Occipital lobe (tissue), 1 donor: ENCODE measurements at regions not wholly inside any gene's neighbourhood (a gene's known extent, or its start where the extent isn't known, plus 50 kb on each side); places are given as distances from the start of the nearest gene placed in this dataset.
"Not testable (repeated sequence)": the region's sequence is repeated elsewhere in the genome, so short reads cannot be mapped to it uniquely, and the experiment has no call there.

Experiments used
- DNase-seq: peaks from one replicate; lab custom pipeline; 2025; lab: John Stamatoyannopoulos, UW

DNA sequence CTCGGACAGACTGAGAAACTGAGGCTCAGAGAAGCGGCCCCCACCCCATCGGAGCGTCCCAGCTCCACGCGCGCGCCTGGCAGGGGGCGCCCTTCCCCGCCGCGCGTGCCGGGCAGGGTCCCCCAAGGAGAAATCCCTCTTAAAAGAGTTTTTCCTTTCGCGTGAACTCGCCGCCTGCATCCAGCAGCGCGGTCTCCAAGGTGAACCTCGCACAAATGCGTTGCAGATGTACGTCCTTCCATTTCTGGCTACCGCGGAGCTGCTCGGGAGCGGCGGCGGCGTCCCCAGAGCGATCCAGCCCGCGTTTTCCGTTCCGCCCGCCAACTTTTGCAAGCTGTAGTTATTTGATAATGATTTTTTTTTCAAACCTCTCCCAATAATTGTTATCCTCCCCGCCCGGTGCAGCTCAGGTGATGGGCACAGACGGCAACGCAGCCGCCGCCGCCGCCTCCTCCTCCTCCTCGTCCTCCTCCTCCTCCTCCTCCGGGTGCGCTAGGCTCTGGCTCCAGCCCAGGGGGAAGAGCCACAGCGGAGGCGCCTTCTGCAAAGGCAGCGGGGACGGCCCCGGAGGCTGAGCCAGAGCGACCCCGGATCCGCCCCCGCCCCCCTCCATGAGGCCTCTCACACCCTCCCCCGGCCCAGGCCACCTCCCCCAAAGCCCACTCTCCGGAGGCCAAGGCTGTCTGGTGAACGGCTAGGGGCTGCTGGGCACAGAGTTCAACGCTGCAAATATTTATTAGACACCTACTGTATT, 74.0 kb upstream of the CUX1 start:
- DNase-seq = no peak

GRCh38 chr7:101743995-101744360, 73.4 kb upstream of the CUX1 start:
- DNase-seq = no peak

DNA sequence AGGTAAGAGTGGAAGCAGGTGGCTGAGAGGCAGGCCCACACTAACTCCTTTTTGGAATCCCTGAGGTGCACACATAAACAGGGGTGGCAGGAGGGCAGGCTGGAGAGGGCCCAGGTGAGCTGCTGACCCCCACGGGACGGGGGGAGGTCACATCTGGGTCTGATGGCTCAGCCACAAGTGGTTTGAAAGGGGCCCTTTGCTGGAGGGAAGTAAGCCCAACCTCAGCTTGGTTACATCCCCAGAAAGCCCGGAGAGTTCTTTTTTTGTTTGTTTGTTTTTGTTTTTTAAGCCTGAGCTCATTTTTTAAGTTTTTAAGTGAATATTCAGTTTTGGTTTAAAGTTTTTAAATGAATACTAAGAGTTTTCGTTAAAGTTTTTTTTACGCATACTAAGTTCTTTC, 72.8 kb upstream of the CUX1 start:
- no peak for DNase-seq

DNA sequence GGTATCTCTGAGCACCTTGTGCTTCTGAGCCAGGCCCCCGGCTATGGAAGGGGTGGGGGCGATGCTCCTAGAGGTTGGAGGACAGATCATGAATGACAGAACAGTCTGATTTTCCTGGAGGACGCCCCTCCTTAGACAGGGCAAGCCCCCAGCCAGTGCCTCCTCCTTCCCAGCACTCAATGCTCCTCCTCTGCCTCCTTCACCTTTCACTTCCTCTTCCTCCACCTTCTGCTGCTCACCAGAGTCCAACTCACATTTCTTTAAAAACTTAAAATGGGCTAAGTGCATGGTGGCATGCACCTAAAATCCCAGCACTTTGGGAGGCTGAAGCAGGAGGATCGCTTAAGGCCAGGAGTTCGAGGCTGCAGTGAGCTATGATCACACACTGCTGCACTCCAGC, 71.1 kb upstream of the CUX1 start:
- DNase-seq = no peak

DNA sequence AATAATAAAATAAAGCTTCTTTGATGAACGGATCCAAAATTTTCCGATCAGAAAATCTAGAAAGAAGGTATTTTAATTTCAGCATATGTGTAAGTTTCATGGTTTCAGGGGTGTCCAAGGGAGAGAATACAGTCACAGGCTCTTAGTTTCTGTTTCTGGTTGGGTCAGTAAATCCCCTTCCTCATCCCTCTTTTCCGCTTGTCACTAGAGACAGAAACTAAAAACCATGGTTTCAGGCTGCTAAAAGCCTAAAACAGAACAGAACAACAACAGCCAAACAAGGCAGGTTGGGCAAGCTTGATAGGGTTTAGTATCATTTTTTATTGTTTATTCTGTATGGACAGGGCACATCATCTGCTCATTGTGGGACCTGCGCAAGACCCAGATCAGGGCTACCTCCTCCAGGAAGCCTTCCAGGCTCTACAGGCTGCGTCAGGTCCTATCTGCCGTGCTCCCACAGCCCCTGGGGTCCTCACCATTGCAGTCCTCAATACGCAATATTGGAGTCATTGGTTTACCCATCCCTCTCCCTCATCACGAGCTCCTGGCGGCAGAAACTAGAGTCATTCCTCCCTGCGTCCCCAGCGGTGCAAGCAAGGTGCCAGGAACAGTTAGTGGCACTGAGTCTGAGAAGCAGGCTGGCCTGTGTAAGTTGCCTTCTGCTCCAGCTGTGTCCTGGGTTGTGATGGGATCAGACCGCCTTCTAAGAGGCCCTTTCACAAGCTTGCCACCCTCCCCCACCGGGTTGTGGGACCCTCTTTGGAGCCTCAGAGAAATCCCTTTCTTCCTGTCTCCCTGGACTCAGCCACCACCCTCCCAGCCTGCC, 70.2 kb upstream of the CUX1 start:
- DNase-seq = no peak

- DNase-seq = no peak
Measured at GRCh38 chr7:101747879-101748345, 69.5 kb upstream of the CUX1 start.

DNA sequence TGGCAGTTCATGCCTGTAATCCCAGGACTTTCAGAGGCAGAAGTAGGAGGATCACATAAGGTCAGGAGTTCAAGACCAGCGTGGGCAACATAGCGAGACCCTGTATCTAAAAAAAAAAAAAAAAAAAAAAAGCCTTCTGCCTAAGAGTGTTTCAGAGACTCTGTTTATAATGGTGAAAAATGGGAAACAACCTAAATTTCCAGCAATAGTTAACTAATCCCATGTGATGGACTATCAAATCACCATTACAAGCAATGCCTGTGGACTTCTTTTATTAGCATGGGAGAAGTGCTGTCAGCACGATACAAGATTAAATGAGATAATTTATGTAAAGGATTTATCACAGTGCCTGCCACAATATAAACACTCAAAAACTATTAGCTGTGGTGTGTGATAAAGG, 67.5 kb upstream of the CUX1 start:
- no peak for DNase-seq

DNA sequence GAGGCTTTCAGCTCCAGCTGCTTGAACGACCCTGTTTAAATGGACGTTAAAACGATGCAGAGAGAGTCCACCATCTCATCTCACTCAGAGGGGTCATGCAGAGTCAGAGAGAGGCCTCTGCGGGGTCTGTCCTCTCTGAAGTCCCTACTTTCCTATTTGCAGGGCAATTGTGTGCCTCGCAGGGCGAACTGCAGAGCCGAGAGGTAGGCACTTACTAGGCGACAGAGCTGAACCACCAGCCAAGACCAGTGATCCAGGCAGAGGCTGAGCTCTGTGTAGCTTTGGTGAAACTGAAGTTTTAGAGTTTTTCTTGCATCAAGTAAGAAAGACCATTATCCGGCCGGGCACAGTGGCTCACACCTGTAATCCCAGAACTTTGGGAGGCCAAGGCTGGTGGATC, 64.1 kb upstream of the CUX1 start:
- DNase-seq = no peak

DNA sequence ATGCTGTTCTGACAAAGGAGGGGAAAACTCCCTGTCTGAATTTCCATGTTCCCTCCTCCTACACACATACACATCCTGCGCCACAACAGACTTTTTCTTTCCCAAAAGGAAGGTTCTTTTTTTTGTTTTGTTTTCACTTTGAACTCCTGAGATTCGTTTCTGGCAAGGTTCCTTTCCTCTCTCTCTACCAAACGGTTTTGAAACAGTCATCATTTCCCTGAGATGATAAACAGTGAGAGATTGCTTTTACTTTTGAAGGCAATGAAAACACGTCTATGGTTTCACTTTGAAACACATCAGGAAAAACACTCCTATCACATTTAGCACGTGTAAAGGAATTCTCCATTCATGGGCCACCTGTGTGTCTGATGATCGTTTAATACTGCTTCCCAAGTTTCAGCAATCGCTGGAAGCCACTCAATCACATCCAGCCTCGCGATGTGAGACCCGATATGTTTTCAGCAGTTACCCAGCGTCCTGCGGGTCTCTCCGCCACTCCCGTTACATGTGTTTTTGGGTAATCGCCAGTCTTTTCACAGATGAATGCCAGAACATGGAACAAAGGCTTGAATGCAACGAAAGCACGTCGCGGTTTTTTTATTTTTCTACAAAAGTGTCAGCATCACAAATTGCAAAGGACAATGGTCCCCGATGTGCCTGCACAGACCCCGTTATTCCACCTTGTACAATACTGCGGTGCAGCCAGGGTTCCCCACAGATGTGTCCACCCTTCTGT, 62.8 kb upstream of the CUX1 start:
- no peak for DNase-seq

DNA sequence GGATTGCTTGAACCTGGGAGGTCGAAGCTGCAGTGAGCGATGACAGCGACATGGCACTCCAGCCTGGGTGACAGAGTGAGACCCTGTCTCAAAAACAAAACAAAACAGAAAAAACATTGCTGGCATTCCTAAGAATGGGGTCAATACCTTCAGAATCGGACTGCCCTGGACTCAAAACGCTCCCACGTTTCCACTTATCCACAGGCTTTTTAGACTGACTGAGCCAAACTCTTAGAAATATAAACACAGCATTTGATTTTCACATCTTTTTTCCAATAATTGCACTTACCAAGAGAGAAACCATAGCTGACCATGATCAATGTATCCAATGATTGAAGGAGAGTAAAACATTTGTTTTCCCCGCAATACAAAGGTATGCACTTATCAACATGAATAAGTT, 59.5 kb upstream of the CUX1 start:
- no peak for DNase-seq

GRCh38 chr7:101758519-101758918, 58.9 kb upstream of the CUX1 start:
- DNase-seq = not testable (repeated sequence)

DNA sequence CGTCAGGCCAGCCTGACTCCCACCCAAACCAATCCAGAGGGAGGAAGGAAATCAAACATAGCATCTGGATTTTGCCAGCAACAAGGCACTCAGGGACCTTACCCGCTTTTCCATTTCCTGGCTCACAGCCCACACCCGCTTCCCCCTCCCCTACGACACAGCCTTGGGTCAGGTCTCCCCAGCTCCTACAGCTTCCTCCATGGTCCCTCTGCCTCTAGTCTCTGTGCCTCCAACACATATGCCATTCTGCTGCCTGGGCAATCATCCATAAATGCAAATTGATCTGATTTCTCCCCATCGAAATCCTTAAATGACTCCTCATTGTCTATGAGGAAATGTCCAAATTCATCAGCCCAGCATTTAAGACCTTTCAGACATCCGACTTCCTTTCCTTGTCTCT, 53.2 kb upstream of the CUX1 start:
- DNase-seq = no peak

GRCh38 chr7:101767544-101767943, 49.9 kb upstream of the CUX1 start:
- no peak for DNase-seq
